ENCODE measurements at regions not wholly inside any gene's neighbourhood (a gene's known extent, or its start where the extent isn't known, plus 50 kb on each side); places are given as distances from the start of the nearest gene placed in this dataset.
"Not testable (repeated sequence)": the region's sequence is repeated elsewhere in the genome, so short reads cannot be mapped to it uniquely, and the experiment has no call there.

- POLR2A ChIA-PET; H3K36me3 ChIP-seq (ENCODE audit: control insufficient read depth in 2 of 2, extremely low read depth in 1 of 2, insufficient read depth in 1 of 2, low read length in 1 of 2); H3K27me3 Mint-ChIP-seq; H3K27ac ChIP-seq (ENCODE audit: low read length); H3K27ac Mint-ChIP-seq; DNase-seq; H3K27me3 ChIP-seq (replicated peaks in 1 of 2; ENCODE audit: control insufficient read depth in 2 of 2, extremely low read depth in 1 of 2, insufficient read depth in 2 of 2, low read length in 1 of 2); H3K36me3 Mint-ChIP-seq; H3K9me3 Mint-ChIP-seq; H3K9me3 ChIP-seq; H3K4me3 Mint-ChIP-seq; H3K4me1 Mint-ChIP-seq; H3K4me3 ChIP-seq (ENCODE audit: control insufficient read depth in 1 of 2, extremely low read depth in 1 of 2, low read length in 1 of 2); H3K4me1 ChIP-seq (ENCODE audit: control insufficient read depth in 1 of 2, extremely low read depth in 1 of 2, insufficient read depth in 2 of 2, low read length in 2 of 2); ATAC-seq (replicated peaks in 1 of 4); CTCF ChIA-PET: not testable (repeated sequence)
- WGBS (ENCODE audit: insufficient coverage) = 97% methylated on average over 12 of the region's 34 CpGs
Observed at GRCh38 chr13:38472411-38472810, 122.8 kb downstream of the UFM1 start.

GRCh38 chr13:38473305-38473704 is 123.7 kb downstream of the UFM1 start:
- no CpG with 5 or more reads among the region's 5 CpGs for WGBS (ENCODE audit: insufficient coverage)
- no peak overlapping the region for H3K27ac Mint-ChIP-seq
- Histone ChIP-seq H3K27me3 (replicated peaks in 1 of 2; ENCODE audit: control insufficient read depth in 2 of 2, extremely low read depth in 1 of 2, insufficient read depth in 2 of 2, low read length in 1 of 2) (peaks cover 0 to 4% of the 10 kb centered on the region in 2 experiments), H3K4me3 (ENCODE audit: control insufficient read depth in 1 of 2, extremely low read depth in 1 of 2, low read length in 1 of 2) (no peak overlapping the region), H3K9me3 (no peaks in the 10 kb centered on the region), H3K27ac (ENCODE audit: low read length) (no peak overlapping the region), H3K4me1 (ENCODE audit: control insufficient read depth in 1 of 2, extremely low read depth in 1 of 2, insufficient read depth in 2 of 2, low read length in 2 of 2) (no peaks in the 10 kb centered on the region), H3K36me3 (ENCODE audit: control insufficient read depth in 2 of 2, extremely low read depth in 1 of 2, insufficient read depth in 1 of 2, low read length in 1 of 2) (no peaks in the 10 kb centered on the region)
- ATAC-seq (replicated peaks in 1 of 4) = no peak
- H3K4me1 Mint-ChIP-seq = no peaks in the 10 kb centered on the region
- DNase-seq = no peak
- H3K9me3 Mint-ChIP-seq = no peaks in the 10 kb centered on the region
- POLR2A ChIA-PET = no interaction called here
- H3K36me3 Mint-ChIP-seq = no peaks in the 10 kb centered on the region
- H3K27me3 Mint-ChIP-seq = no peaks in the 10 kb centered on the region
- CTCF ChIA-PET = no interaction called here
- no peak overlapping the region for H3K4me3 Mint-ChIP-seq

GRCh38 chr13:38477676-38478075 is 128.0 kb downstream of the UFM1 start:
- H3K9me3 Mint-ChIP-seq = no peaks in the 10 kb centered on the region
- ATAC-seq (replicated peaks in 1 of 4) = no peak
- H3K4me3 Mint-ChIP-seq = no peak overlapping the region
- no peak overlapping the region for H3K27ac Mint-ChIP-seq
- H3K27me3 Mint-ChIP-seq = no peaks in the 10 kb centered on the region
- WGBS (ENCODE audit: insufficient coverage) = no CpG with 5 or more reads among the region's 2 CpGs
- Histone ChIP-seq H3K36me3 (ENCODE audit: control insufficient read depth in 2 of 2, extremely low read depth in 1 of 2, insufficient read depth in 1 of 2, low read length in 1 of 2) (no peaks in the 10 kb centered on the region), H3K27me3 (replicated peaks in 1 of 2; ENCODE audit: control insufficient read depth in 2 of 2, extremely low read depth in 1 of 2, insufficient read depth in 2 of 2, low read length in 1 of 2) (peaks cover 0 to 4% of the 10 kb centered on the region in 2 experiments), H3K9me3 (no peaks in the 10 kb centered on the region), H3K4me1 (ENCODE audit: control insufficient read depth in 1 of 2, extremely low read depth in 1 of 2, insufficient read depth in 2 of 2, low read length in 2 of 2) (no peaks in the 10 kb centered on the region), H3K27ac (ENCODE audit: low read length) (no peak overlapping the region), H3K4me3 (ENCODE audit: control insufficient read depth in 1 of 2, extremely low read depth in 1 of 2, low read length in 1 of 2) (no peak overlapping the region)
- CTCF ChIA-PET = no interaction called here
- DNase-seq = no peak
- no peaks in the 10 kb centered on the region for H3K4me1 Mint-ChIP-seq
- H3K36me3 Mint-ChIP-seq = no peaks in the 10 kb centered on the region
- POLR2A ChIA-PET = no interaction called here

GRCh38 chr13:38483623-38484022 is 134.0 kb downstream of the UFM1 start:
- H3K4me3 ChIP-seq (ENCODE audit: control insufficient read depth in 1 of 2, extremely low read depth in 1 of 2, low read length in 1 of 2) = no peak overlapping the region
- no peaks in the 10 kb centered on the region for H3K9me3 ChIP-seq
- H3K36me3 ChIP-seq (ENCODE audit: control insufficient read depth in 2 of 2, extremely low read depth in 1 of 2, insufficient read depth in 1 of 2, low read length in 1 of 2) = no peaks in the 10 kb centered on the region
- H3K4me1 ChIP-seq (ENCODE audit: control insufficient read depth in 1 of 2, extremely low read depth in 1 of 2, insufficient read depth in 2 of 2, low read length in 2 of 2) = no peaks in the 10 kb centered on the region
- H3K36me3 Mint-ChIP-seq = no peaks in the 10 kb centered on the region
- ATAC-seq (replicated peaks in 1 of 4) = no peak
- H3K27me3 Mint-ChIP-seq = no peaks in the 10 kb centered on the region
- no peak overlapping the region for H3K27ac ChIP-seq (ENCODE audit: low read length)
- no peaks in the 10 kb centered on the region for H3K9me3 Mint-ChIP-seq
- WGBS (ENCODE audit: insufficient coverage) = no CpG with 5 or more reads among the region's 1 CpG
- no peaks in the 10 kb centered on the region for H3K4me1 Mint-ChIP-seq
- CTCF ChIA-PET = interaction anchor here in 1 of 2 donors (0.5 kb wide), 1 partner anchor 89 kb away, joined by 5 read pairs; no protein-coding TSS in a partner anchor
- H3K27me3 ChIP-seq (replicated peaks in 1 of 2; ENCODE audit: control insufficient read depth in 2 of 2, extremely low read depth in 1 of 2, insufficient read depth in 2 of 2, low read length in 1 of 2) = no peaks in the 10 kb centered on the region
- POLR2A ChIA-PET = interaction anchor here in 1 of 2 donors (0.7 kb wide), 1 partner anchor 1384 kb away, joined by 3 read pairs; no protein-coding TSS in a partner anchor
- no peak overlapping the region for H3K27ac Mint-ChIP-seq
- no peak overlapping the region for H3K4me3 Mint-ChIP-seq
- DNase-seq = no peak

- Histone ChIP-seq H3K27ac (ENCODE audit: low read length) (no peak overlapping the region), H3K4me1 (ENCODE audit: control insufficient read depth in 1 of 2, extremely low read depth in 1 of 2, insufficient read depth in 2 of 2, low read length in 2 of 2) (no peaks in the 10 kb centered on the region), H3K27me3 (replicated peaks in 1 of 2; ENCODE audit: control insufficient read depth in 2 of 2, extremely low read depth in 1 of 2, insufficient read depth in 2 of 2, low read length in 1 of 2) (no peaks in the 10 kb centered on the region), H3K9me3 (no peaks in the 10 kb centered on the region), H3K4me3 (ENCODE audit: control insufficient read depth in 1 of 2, extremely low read depth in 1 of 2, low read length in 1 of 2) (no peak overlapping the region), H3K36me3 (ENCODE audit: control insufficient read depth in 2 of 2, extremely low read depth in 1 of 2, insufficient read depth in 1 of 2, low read length in 1 of 2) (no peaks in the 10 kb centered on the region)
- Mint-ChIP-seq H3K4me1 (no peaks in the 10 kb centered on the region), H3K4me3 (no peak overlapping the region), H3K27me3 (peaks cover 0 to 6% of the 10 kb centered on the region in 2 donors), H3K27ac (no peak overlapping the region), H3K9me3 (no peaks in the 10 kb centered on the region), H3K36me3 (no peaks in the 10 kb centered on the region)
- ChIA-PET CTCF (no interaction called here), POLR2A (no interaction called here)
- DNase-seq (no peak), ATAC-seq (replicated peaks in 1 of 4) (no peak)
- WGBS (ENCODE audit: insufficient coverage) = 80% methylated on average over 1 of the region's 3 CpGs
Observed at GRCh38 chr13:38490657-38491056, 141.0 kb downstream of the UFM1 start.

- 43% methylated on average over 1 of the region's 2 CpGs for WGBS (ENCODE audit: insufficient coverage)
- peaks cover 0 to 6% of the 10 kb centered on the region in 2 donors for H3K27me3 Mint-ChIP-seq
- no peak overlapping the region for H3K4me3 ChIP-seq (ENCODE audit: control insufficient read depth in 1 of 2, extremely low read depth in 1 of 2, low read length in 1 of 2)
- H3K27ac Mint-ChIP-seq = no peak overlapping the region
- H3K9me3 Mint-ChIP-seq = peaks cover 0 to 10% (median 4%) of the 10 kb centered on the region in 3 donors
- H3K9me3 ChIP-seq = no peaks in the 10 kb centered on the region
- no peaks in the 10 kb centered on the region for H3K36me3 ChIP-seq (ENCODE audit: control insufficient read depth in 2 of 2, extremely low read depth in 1 of 2, insufficient read depth in 1 of 2, low read length in 1 of 2)
- no peak for ATAC-seq (replicated peaks in 1 of 4)
- CTCF ChIA-PET = no interaction called here
- DNase-seq = no peak
- H3K36me3 Mint-ChIP-seq = no peaks in the 10 kb centered on the region
- H3K27me3 ChIP-seq (replicated peaks in 1 of 2; ENCODE audit: control insufficient read depth in 2 of 2, extremely low read depth in 1 of 2, insufficient read depth in 2 of 2, low read length in 1 of 2) = no peaks in the 10 kb centered on the region
- no peak overlapping the region for H3K4me3 Mint-ChIP-seq
- no peak overlapping the region for H3K27ac ChIP-seq (ENCODE audit: low read length)
- POLR2A ChIA-PET = no interaction called here
- H3K4me1 Mint-ChIP-seq = no peaks in the 10 kb centered on the region
- H3K4me1 ChIP-seq (ENCODE audit: control insufficient read depth in 1 of 2, extremely low read depth in 1 of 2, insufficient read depth in 2 of 2, low read length in 2 of 2) = no peaks in the 10 kb centered on the region
Observed at GRCh38 chr13:38494445-38494844, 144.8 kb downstream of the UFM1 start.

- CTCF ChIA-PET = no interaction called here
- Mint-ChIP-seq H3K4me3 (no peak overlapping the region), H3K36me3 (no peaks in the 10 kb centered on the region), H3K27me3 (peaks cover 0 to 6% of the 10 kb centered on the region in 2 donors), H3K9me3 (peaks cover 0 to 10% (median 4%) of the 10 kb centered on the region in 3 donors), H3K4me1 (no peaks in the 10 kb centered on the region), H3K27ac (no peak overlapping the region)
- Histone ChIP-seq H3K4me3 (ENCODE audit: control insufficient read depth in 1 of 2, extremely low read depth in 1 of 2, low read length in 1 of 2) (no peak overlapping the region), H3K9me3 (no peaks in the 10 kb centered on the region), H3K27me3 (replicated peaks in 1 of 2; ENCODE audit: control insufficient read depth in 2 of 2, extremely low read depth in 1 of 2, insufficient read depth in 2 of 2, low read length in 1 of 2) (no peaks in the 10 kb centered on the region), H3K4me1 (ENCODE audit: control insufficient read depth in 1 of 2, extremely low read depth in 1 of 2, insufficient read depth in 2 of 2, low read length in 2 of 2) (no peaks in the 10 kb centered on the region), H3K36me3 (ENCODE audit: control insufficient read depth in 2 of 2, extremely low read depth in 1 of 2, insufficient read depth in 1 of 2, low read length in 1 of 2) (no peaks in the 10 kb centered on the region), H3K27ac (ENCODE audit: low read length) (no peak overlapping the region)
- ATAC-seq (replicated peaks in 1 of 4) (no peak), DNase-seq (no peak)
- 83% methylated on average over 1 of the region's 2 CpGs for WGBS (ENCODE audit: insufficient coverage)
- POLR2A ChIA-PET = no interaction called here
Observed at GRCh38 chr13:38496917-38497316, 147.3 kb downstream of the UFM1 start.
